Right kidney (tissue), 1 donor: ENCODE measurements at regions not wholly inside any gene's neighbourhood (a gene's known extent, or its start where the extent isn't known, plus 50 kb on each side); places are given as distances from the start of the nearest gene placed in this dataset.
A peak's percentile ranks its signal among the peaks of the same experiment; 100 is the strongest.

Source experiments
- DNase-seq: peaks from one replicate; pipeline ENCODE4 v3.0.0-alpha.2; 2016

- DNase-seq = no peak
Observed at GRCh38 chr2:64704161-64704560, 50.4 kb upstream of the SERTAD2 start.

- DNase-seq = no peak
Observed at GRCh38 chr2:64704996-64705395, 51.3 kb upstream of the SERTAD2 start.

- no peak for DNase-seq
Observed at GRCh38 chr2:64707276-64707675, 53.6 kb upstream of the SERTAD2 start.

GRCh38 chr2:64708829-64709228, 55.1 kb upstream of the SERTAD2 start:
- no peak for DNase-seq

- DNase-seq = no peak
Observed at GRCh38 chr2:64711252-64711800, 57.6 kb upstream of the SERTAD2 start.

GRCh38 chr2:64713686-64714085, 60.0 kb upstream of the SERTAD2 start:
- no peak for DNase-seq

- no peak for DNase-seq
Observed at GRCh38 chr2:64716569-64716968, 62.9 kb upstream of the SERTAD2 start.

- no peak for DNase-seq
Observed at GRCh38 chr2:64718250-64718885, 64.7 kb upstream of the SERTAD2 start.

GRCh38 chr2:64720535-64721319, 67.0 kb upstream of the SERTAD2 start:
- no peak for DNase-seq

- DNase-seq = no peak
Observed at GRCh38 chr2:64721320-64721623, 67.6 kb upstream of the SERTAD2 start.

GRCh38 chr2:64722291-64723044, 68.8 kb upstream of the SERTAD2 start:
- DNase-seq = no peak

GRCh38 chr2:64727013-64727767, 73.5 kb upstream of the SERTAD2 start:
- no peak for DNase-seq

GRCh38 chr2:64727843-64728463, 74.2 kb upstream of the SERTAD2 start:
- DNase-seq = peak; percentile 28

GRCh38 chr2:64730551-64731262, 77.0 kb upstream of the SERTAD2 start:
- peak; percentile 21 for DNase-seq

- DNase-seq = no peak
Observed at GRCh38 chr2:64731263-64731643, 77.5 kb upstream of the SERTAD2 start.

GRCh38 chr2:64731746-64732145, 78.0 kb upstream of the SERTAD2 start:
- no peak for DNase-seq

- no peak for DNase-seq
Observed at GRCh38 chr2:64732146-64732545, 78.4 kb upstream of the SERTAD2 start.

GRCh38 chr2:64735504-64735903, 81.8 kb upstream of the SERTAD2 start:
- DNase-seq = no peak

- DNase-seq = no peak
Observed at GRCh38 chr2:64737547-64737946, 83.8 kb upstream of the SERTAD2 start.

- no peak for DNase-seq
Observed at GRCh38 chr2:64738026-64738425, 84.3 kb upstream of the SERTAD2 start.

- no peak for DNase-seq
Observed at GRCh38 chr2:64742678-64743077, 89.0 kb upstream of the SERTAD2 start.
